ENCODE measurements at regions not wholly inside any gene's neighbourhood (a gene's known extent, or its start where the extent isn't known, plus 50 kb on each side); places are given as distances from the start of the nearest gene placed in this dataset.

DNA sequence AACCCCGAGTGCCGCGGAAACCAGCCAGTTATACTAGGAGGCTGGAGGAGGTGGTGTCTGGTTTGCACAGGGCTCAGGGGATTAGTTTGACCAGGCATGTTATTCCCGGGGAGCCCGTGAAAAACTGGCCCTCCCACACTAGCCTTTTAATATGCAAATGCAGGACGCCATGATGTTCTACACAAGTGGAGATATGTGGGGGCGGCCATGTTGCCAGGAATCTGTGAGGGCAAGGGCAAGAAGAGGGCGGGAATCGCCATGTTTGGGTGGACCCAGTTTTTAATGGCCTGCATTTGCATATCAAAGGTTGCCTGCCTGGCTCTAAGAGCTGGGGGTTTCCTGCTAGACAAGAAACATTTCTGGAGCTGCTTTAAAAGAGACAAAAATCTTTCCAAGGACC lies 940.7 kb downstream of the CDH18 start:
- Histone ChIP-seq H3K4me3 (no peak overlapping the region), H4K20me1 (replicated peaks; ENCODE audit: insufficient read depth) (no peaks in the 10 kb centered on the region), H3K9me2 (ENCODE audit: insufficient read depth) (peaks cover 7% of the 10 kb centered on the region), H3K27ac (ENCODE audit: low read depth) (no peak overlapping the region), H3K36me3 (ENCODE audit: insufficient read depth) (no peaks in the 10 kb centered on the region; the same call in 1 of the 2 replicates), H3K27me3 (ENCODE audit: insufficient read depth) (no peaks in the 10 kb centered on the region), H3K79me2 (replicated peaks; ENCODE audit: insufficient read depth) (no peaks in the 10 kb centered on the region), H3F3A (replicated peaks; ENCODE audit: low read depth) (no peaks in the 10 kb centered on the region), H3K4me2 (0 out of 2 replicates have a peak overlapping the region, but pooled peaks have one; percentile 40), H3K4me1 (ENCODE audit: insufficient read depth) (peaks cover 4% of the 10 kb centered on the region; the same call in 1 of the 2 replicates), H2AFZ (no peak overlapping the region; the same call in 1 of the 2 replicates)
- Mint-ChIP-seq H3K36me3 (ENCODE audit: low read depth) (0 out of 3 replicates have a peak, but pooled peaks cover 6% of the 10 kb centered on the region), H3K4me1 (peaks cover 6% of the 10 kb centered on the region), H3K9me3 (no peaks in the 10 kb centered on the region; the same call in 2 of the 3 replicates), H3K4me3 (no peak overlapping the region), H3K27ac (no peak overlapping the region; the same call in 1 of the 2 replicates), H3K27me3 (ENCODE audit: insufficient read depth, low read depth, poor library complexity) (no peaks in the 10 kb centered on the region)
- TF ChIP-seq ZNF114 (CRISPR knock-in tag; IDR thresholded peaks at IDR 0.05) (peak; percentile 38; the same call in 1 of the 2 replicates), ZNF462 (CRISPR knock-in tag; IDR thresholded peaks at IDR 0.05) (0 out of 2 replicates have a peak, but pooled peaks have one; percentile 37), POLR2AphosphoS5 (IDR thresholded peaks at IDR 0.05; ENCODE audit: low read depth) (no peak), ZNF331 (CRISPR knock-in tag; IDR thresholded peaks at IDR 0.05; ENCODE audit: low read depth) (no peak), EZH2 (IDR thresholded peaks at IDR 0.05; ENCODE audit: low read depth, unreplicated experiment) (no peak), CREB1 (CRISPR knock-in tag; IDR thresholded peaks at IDR 0.05; ENCODE audit: low read depth) (no peak), JUNB (IDR thresholded peaks at IDR 0.05; ENCODE audit: unreplicated experiment) (no peak), STAT1 (IDR thresholded peaks at IDR 0.05; ENCODE audit: unreplicated experiment) (no peak), NANOG (IDR thresholded peaks at IDR 0.05; ENCODE audit: borderline replicate concordance) (peak; percentile 71)
- TF ChIP-seq, protein P1, sequence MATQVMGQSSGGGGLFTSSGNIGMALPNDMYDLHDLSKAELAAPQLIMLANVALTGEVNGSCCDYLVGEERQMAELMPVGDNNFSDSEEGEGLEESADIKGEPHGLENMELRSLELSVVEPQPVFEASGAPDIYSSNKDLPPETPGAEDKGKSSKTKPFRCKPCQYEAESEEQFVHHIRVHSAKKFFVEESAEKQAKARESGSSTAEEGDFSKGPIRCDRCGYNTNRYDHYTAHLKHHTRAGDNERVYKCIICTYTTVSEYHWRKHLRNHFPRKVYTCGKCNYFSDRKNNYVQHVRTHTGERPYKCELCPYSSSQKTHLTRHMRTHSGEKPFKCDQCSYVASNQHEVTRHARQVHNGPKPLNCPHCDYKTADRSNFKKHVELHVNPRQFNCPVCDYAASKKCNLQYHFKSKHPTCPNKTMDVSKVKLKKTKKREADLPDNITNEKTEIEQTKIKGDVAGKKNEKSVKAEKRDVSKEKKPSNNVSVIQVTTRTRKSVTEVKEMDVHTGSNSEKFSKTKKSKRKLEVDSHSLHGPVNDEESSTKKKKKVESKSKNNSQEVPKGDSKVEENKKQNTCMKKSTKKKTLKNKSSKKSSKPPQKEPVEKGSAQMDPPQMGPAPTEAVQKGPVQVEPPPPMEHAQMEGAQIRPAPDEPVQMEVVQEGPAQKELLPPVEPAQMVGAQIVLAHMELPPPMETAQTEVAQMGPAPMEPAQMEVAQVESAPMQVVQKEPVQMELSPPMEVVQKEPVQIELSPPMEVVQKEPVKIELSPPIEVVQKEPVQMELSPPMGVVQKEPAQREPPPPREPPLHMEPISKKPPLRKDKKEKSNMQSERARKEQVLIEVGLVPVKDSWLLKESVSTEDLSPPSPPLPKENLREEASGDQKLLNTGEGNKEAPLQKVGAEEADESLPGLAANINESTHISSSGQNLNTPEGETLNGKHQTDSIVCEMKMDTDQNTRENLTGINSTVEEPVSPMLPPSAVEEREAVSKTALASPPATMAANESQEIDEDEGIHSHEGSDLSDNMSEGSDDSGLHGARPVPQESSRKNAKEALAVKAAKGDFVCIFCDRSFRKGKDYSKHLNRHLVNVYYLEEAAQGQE (IDR thresholded peaks at IDR 0.05; ENCODE audit: unreplicated experiment) = no peak
- peak; percentile 63 for DNase-seq (ENCODE audit: low spot score)
- ATAC-seq = no peak
